ENCODE measurements at regions not wholly inside any gene's neighbourhood (a gene's known extent, or its start where the extent isn't known, plus 50 kb on each side); places are given as distances from the start of the nearest gene placed in this dataset.
"Not testable (repeated sequence)": the region's sequence is repeated elsewhere in the genome, so short reads cannot be mapped to it uniquely, and the experiment has no call there.

DNA sequence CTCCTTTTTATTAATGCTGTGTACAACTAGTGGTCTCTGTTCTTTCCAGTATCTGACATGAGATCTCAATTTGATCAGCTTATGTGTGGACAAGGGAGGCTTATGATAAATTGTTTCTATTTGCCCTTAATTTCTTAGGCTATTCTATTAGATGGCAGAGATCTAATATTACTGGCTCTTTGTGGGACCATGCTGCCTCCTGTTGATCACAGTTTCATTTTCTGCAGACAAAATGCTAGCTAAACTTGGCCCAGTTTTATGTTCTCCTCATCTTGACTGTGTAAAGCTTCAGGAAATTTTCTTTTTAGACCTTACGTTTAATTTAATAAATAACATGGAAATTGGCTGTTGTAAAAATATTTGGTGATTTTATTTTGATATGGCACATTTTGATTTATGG, 627.1 kb upstream of the AADAT start:
- DNase-seq (ENCODE audit: low read depth) = no peak

- DNase-seq (ENCODE audit: low read depth) = no peak
Observed at GRCh38 chr4:170705907-170706306, 616.2 kb upstream of the AADAT start.

DNA sequence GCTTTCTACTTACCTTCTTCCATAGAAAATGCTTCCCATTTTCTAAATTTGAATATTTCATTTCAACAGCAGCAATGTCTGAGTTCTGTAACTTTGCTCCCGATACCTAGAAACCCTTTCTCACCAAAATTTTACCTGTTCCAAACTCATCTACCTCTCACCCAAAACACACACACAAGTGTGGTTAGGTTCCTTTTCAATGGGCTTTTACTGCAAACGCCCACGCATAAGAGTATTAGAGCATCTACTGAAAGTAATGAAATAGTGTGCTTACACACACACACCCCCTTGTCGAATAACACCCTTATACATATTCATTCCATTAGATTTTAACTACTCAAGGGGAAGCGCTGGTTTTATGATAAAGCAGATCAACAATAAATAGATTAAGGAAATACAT, 610.3 kb upstream of the AADAT start:
- no peak for DNase-seq (ENCODE audit: low read depth)

DNA sequence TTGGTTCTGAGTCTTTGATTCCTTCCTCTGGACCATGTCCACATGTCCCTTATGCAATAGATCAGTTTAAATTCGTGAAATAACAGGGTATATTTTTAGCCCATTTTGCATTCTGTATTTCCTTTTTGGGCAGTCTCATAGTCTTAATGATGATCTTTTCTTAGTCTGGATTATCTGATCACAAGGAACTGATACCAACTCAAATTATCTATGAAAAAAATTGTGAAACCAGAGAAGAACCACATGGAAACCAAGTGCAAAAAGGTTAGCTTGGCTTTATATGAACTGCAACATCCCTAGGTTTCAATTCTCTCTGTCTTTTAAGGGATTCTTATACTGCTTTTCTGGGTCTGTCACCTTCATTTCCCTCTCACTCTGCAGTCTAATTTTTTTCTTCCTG, 608.6 kb upstream of the AADAT start:
- no peak for DNase-seq (ENCODE audit: low read depth)

DNA sequence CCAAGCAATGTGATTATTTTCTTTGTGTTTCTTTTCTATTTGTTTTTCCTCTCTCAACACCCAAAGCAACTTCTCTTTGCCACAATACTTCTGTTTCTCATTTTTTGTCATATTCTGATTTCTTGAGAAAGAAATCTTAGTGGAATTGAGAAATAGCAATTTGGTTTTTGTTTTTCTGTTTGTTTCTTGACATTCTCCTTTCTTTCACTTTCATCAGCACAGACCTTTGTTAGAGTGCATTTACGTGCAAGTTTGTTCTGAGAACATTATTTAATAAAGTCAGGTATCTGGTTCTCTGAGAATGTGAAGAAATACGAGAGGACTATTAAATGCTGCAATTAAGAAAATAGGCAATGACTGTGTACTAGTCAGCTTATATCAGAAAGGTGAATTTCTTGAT, 608.1 kb upstream of the AADAT start:
- DNase-seq (ENCODE audit: low read depth) = no peak

DNA sequence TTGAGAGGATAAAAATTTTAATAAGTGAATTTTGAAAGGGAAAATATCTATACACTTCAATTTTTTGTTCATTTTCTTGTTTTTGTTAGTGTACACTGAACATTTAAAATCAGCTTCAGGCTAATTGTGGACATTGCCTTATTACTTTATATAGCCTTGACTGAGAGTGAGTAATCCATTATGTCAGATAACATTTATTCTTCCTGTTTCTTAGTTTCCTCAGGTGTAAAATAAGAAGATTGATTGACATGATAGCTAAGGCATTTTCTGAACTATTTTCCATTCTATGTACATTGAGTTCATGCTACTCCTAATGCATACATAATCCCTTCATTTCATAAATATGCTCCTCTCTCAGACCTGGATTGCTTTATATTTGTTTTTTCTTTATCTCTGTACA, 607.3 kb upstream of the AADAT start:
- no peak for DNase-seq (ENCODE audit: low read depth)

DNA sequence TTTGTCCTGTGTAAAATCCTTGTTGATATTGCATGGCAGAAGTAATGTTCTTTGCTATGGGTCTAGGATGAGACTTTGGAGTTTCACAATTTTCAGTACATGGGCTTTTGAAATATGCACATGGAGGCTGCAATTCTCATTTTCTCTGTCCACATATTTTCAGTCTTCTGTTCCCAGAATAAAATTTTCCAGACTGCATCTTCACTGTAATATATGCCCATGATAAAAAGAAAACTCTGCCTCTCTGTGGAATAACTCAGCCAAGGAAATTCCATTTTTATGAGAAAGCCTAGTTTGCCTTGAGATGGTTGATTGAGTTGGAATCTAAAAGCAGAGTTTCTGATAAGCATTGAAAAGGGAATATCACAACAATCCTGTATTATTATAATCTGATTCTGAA, 601.4 kb upstream of the AADAT start:
- DNase-seq (ENCODE audit: low read depth) = no peak

GRCh38 chr4:170687751-170688150, 598.0 kb upstream of the AADAT start:
- no peak for DNase-seq (ENCODE audit: low read depth)

- DNase-seq (ENCODE audit: low read depth) = not testable (repeated sequence)
Observed at GRCh38 chr4:170685701-170686100, 595.9 kb upstream of the AADAT start.

- no peak for DNase-seq (ENCODE audit: low read depth)
Observed at GRCh38 chr4:170682558-170683294, 593.0 kb upstream of the AADAT start.

- DNase-seq (ENCODE audit: low read depth) = not testable (repeated sequence)
Observed at GRCh38 chr4:170682087-170682486, 592.3 kb upstream of the AADAT start.

DNA sequence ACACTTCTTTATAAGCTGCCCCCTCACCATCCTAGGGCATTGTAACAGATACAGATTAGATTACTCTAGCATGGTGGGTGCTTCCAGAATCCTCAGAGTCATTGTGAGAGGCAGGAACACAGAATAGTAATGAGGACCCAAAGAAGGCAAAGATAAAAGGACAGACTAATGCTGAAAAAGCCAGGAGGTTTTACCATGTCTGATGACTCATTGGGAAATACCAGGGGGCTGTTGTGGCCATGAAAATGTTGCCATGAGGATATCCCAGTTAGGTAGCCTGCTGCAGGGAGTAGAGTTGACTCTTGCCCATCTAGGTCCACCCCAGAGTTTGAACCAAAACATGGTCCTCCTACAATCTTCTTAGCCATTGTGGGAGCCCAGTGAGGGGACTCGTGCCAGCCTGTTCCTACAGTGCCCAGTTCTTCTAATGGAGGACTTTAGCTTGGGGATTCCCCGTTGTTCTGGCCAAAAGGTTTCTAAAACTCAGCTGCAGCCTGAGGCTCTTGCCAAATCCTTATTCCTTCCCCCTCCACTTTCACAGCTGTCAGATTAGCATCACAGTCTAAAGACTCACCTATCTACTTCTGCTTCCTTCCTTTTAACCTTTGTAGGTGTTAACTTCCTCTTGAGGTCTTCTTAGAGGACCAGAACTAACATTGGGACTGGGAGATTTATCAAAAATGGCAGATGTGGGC, 586.0 kb upstream of the AADAT start:
- DNase-seq (ENCODE audit: low read depth) = peak; percentile 28

- DNase-seq (ENCODE audit: low read depth) = no peak
Observed at GRCh38 chr4:170674176-170674575, 584.4 kb upstream of the AADAT start.

GRCh38 chr4:170672381-170672965, 582.7 kb upstream of the AADAT start:
- no peak for DNase-seq (ENCODE audit: low read depth)

GRCh38 chr4:170671171-170671570, 581.4 kb upstream of the AADAT start:
- DNase-seq (ENCODE audit: low read depth) = no peak

DNA sequence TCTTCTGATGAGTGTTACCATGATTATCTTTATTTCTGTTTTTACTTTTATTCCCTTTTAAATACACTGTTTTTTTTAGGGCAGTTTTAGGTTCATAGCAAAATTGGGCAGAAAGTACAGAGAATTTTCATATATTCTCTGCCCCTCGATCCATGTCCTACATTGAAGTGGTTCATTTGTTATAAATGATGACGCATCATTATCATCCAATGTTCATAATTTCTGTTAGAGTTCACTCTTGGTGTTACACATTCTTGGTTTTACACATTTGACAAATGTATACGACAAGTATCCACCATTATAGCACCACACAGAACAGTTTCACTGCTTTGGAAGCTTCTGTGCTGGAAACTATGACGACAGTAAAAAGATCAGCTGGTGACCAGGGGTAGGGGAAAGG, 578.1 kb upstream of the AADAT start:
- DNase-seq (ENCODE audit: low read depth) = no peak

DNA sequence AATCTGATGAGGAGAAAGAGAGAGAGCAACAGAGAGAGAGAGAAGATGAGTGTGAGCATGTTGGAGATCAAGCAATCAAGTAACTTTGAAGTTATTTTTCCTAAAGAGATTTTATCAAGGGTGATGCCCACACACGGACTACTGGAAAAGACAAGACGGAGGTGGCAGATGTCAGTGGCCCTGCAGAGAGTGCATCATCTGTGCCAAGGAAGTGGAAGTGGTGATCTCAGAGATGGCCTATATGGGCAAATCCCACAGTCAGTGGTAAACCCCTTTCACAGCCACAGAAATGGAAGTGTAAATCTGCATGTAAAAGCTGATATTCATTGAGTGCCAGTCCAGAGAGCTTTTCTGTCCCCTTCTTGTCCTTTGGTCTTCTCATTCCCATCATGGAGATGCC, 577.2 kb upstream of the AADAT start:
- no peak for DNase-seq (ENCODE audit: low read depth)

- DNase-seq (ENCODE audit: low read depth) = no peak
Observed at GRCh38 chr4:170662250-170662649, 572.5 kb upstream of the AADAT start.

- DNase-seq (ENCODE audit: low read depth) = no peak
Observed at GRCh38 chr4:170657761-170658160, 568.0 kb upstream of the AADAT start.

GRCh38 chr4:170656506-170656905, 566.8 kb upstream of the AADAT start:
- DNase-seq (ENCODE audit: low read depth) = no peak

DNA sequence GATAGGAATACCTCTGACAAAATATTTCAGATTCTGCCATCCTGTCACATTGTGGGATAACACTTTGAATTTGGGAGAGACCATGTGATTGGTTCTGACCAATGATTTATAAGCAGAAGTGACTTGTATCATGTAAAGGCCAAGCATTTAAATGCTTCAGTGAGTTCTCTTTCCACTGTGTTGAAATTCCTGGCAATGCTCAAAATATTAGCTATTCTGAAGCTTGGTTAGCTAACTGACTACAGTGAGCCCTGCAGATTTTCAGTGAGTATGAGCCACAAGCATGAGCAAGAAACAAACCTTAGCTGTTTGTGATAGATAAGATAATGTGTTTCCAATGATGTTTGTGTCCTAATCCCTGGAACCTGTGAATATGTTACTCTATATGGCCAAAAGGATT, 562.8 kb upstream of the AADAT start:
- peak; percentile 27 for DNase-seq (ENCODE audit: low read depth)

GRCh38 chr4:170651786-170652185, 562.0 kb upstream of the AADAT start:
- no peak for DNase-seq (ENCODE audit: low read depth)

DNA sequence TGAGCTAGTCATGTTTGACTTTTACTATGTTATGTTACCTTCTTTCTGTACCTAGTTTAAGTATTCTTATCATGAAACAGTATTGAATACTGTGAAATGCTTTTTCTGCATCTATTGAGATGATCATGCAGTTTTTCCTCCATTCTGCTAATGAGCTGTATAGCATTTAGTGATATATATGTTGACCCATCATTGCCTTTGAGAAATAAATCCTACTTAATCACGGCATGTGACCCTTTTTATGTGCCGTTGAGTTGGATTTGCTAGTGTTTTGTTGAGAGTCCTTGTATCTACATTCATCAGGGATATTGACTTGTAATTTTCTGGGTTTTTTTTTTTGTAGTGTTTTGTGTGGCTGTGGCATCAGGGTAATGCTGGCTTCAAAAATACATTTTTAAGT, 537.7 kb upstream of the AADAT start:
- DNase-seq (ENCODE audit: low read depth) = no peak
